Kidney epithelial cell (primary cell): ENCODE measurements at regions not wholly inside any gene's neighbourhood (a gene's known extent, or its start where the extent isn't known, plus 50 kb on each side); places are given as distances from the start of the nearest gene placed in this dataset.

Source experiments
- DNase-seq: peaks from one replicate; pipeline ENCODE4 v3.0.0-alpha.2; 2010; ENCODE audit warnings: low read depth
- H3K27me3 ChIP-seq: 2 replicates; pipeline ENCODE4 v1.6.0; 2011; ENCODE audit warnings: low read length; ENCODE audit not compliant: control insufficient read depth, insufficient read depth
- H3K36me3 ChIP-seq: 2 replicates; pipeline ENCODE4 v1.5.1; 2011; ENCODE audit warnings: low read length; ENCODE audit not compliant: control insufficient read depth, insufficient read depth
- H3K4me3 ChIP-seq: 2 replicates; pipeline ENCODE4 v1.5.1; 2011; ENCODE audit warnings: low read depth, mild to moderate bottlenecking, control low read depth, low read length
- TF ChIP-seq, protein P1 (sequence below): IDR thresholded peaks from 2 replicates; pipeline ENCODE4 v1.5.1; 2011; ENCODE audit warnings: mild to moderate bottlenecking, moderate library complexity, low read length, control low read depth, inconsistent platforms; ENCODE audit not compliant: insufficient read depth, poor library complexity, severe bottlenecking

DNA sequence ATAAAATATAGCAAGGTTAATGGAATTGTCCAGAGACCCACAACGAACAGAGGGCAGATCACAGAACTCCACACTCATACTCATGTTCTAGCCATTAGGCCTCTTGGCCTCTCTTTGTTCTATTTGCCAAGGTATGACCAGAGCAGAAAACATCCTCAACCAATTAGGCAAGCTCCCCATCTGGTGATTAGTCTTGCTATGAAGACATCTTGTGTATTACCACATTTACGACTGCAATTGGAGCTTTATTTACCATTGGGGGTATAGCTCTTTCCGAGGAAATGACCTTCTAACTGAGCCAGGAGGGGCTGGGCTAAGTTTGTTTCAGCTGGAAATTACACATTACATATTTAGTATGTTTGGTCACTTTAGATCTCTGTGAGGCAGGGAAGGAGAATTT is 593.9 kb downstream of the CD109 start:
- no peaks in the 10 kb centered on the region for H3K36me3 ChIP-seq
- no peak overlapping the region for H3K4me3 ChIP-seq
- no peak for DNase-seq
- TF ChIP-seq, protein P1, sequence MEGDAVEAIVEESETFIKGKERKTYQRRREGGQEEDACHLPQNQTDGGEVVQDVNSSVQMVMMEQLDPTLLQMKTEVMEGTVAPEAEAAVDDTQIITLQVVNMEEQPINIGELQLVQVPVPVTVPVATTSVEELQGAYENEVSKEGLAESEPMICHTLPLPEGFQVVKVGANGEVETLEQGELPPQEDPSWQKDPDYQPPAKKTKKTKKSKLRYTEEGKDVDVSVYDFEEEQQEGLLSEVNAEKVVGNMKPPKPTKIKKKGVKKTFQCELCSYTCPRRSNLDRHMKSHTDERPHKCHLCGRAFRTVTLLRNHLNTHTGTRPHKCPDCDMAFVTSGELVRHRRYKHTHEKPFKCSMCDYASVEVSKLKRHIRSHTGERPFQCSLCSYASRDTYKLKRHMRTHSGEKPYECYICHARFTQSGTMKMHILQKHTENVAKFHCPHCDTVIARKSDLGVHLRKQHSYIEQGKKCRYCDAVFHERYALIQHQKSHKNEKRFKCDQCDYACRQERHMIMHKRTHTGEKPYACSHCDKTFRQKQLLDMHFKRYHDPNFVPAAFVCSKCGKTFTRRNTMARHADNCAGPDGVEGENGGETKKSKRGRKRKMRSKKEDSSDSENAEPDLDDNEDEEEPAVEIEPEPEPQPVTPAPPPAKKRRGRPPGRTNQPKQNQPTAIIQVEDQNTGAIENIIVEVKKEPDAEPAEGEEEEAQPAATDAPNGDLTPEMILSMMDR, result no peak
- H3K27me3 ChIP-seq, result no peaks in the 10 kb centered on the region

- Histone ChIP-seq H3K4me3 (no peak overlapping the region), H3K36me3 (no peaks in the 10 kb centered on the region), H3K27me3 (no peaks in the 10 kb centered on the region)
- no peak for DNase-seq
- TF ChIP-seq, protein P1, result no peak
Observed at GRCh38 chr6:74287932-74288331, 591.9 kb downstream of the CD109 start.

GRCh38 chr6:74287441-74287840 is 591.4 kb downstream of the CD109 start:
- Histone ChIP-seq H3K27me3 (no peaks in the 10 kb centered on the region), H3K4me3 (no peak overlapping the region), H3K36me3 (no peaks in the 10 kb centered on the region)
- DNase-seq, result no peak
- TF ChIP-seq, protein P1, result no peak

- TF ChIP-seq, protein P1, result no peak
- Histone ChIP-seq H3K4me3 (no peak overlapping the region), H3K27me3 (no peaks in the 10 kb centered on the region), H3K36me3 (no peaks in the 10 kb centered on the region)
- DNase-seq, result no peak
Observed at GRCh38 chr6:74284284-74284683, 588.3 kb downstream of the CD109 start.

DNA sequence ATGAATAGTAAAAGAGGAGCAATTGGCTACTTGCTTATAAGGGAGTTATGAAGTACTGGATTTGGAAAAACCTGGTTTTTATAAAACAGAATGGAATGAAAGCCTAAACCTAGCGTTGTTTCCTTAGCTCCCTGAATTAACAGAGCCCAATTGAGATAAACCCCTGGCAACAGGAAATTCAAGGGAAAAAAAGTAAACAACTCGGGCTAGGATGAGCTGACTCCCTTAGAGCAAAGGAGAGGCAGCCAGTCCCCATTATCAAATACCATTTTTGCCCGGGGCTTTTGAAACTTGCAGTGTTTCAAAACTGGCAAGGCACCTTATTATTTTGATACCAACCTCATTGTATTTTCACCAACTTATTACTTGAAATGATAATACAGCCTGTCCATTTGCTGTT is 587.5 kb downstream of the CD109 start:
- no peak for DNase-seq
- no peaks in the 10 kb centered on the region for H3K36me3 ChIP-seq
- H3K4me3 ChIP-seq, result no peak overlapping the region
- TF ChIP-seq, protein P1, result no peak
- H3K27me3 ChIP-seq, result no peaks in the 10 kb centered on the region

DNA sequence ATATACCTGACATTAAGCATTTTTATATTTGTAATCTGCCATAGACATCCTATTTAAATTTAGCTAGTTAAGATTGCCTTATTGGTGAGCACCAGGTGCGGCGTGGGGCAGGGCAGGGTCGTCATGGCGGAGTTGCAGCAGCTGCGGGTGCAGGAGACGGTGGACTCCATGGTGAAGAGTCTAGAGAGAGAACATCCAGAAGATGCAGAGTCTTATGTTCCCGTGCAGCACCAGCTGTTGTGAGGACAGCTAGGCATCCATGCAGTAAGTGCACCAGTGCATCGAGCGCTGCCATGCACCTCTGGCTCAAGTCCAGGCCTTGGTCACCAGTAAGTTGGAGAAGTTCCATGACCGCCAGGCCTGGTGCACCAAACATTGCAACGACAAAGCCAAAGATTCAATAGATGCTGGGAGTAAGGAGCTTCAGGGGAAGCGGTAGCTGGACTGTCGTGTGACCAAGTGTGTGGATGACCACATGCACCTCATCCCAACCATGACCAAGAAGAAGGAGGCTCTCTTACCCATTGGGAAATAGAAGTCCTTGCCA is 586.2 kb downstream of the CD109 start:
- TF ChIP-seq, protein P1, result no peak
- Histone ChIP-seq H3K36me3 (no peaks in the 10 kb centered on the region), H3K4me3 (no peak overlapping the region), H3K27me3 (no peaks in the 10 kb centered on the region)
- no peak for DNase-seq
